Activated CD4-positive, alpha-beta memory T cell treated with anti-CD3 and anti-CD28 coated beads, Interleukin-2, amount 10 ng/mL, durations not matched to agents 7 days and 5 days (primary cell): ENCODE measurements at regions not wholly inside any gene's neighbourhood (a gene's known extent, or its start where the extent isn't known, plus 50 kb on each side); places are given as distances from the start of the nearest gene placed in this dataset.

ENCODE experiments used
- CTCF ChIA-PET: fragments of 350-600 bp; sonication (Branson Sonifier 250); formaldehyde crosslinking; loops from one replicate; lab custom pipeline; 2021; ENCODE audit warnings: antibody characterized with exemption, inconsistent platforms; lab: Charles Lee
- POLR2A ChIA-PET: fragments of 350-600 bp; sonication (Branson Sonifier 250); formaldehyde crosslinking; loops from one replicate; lab custom pipeline; 2021; ENCODE audit warnings: antibody characterized with exemption; lab: Charles Lee
- DNase-seq: peaks from one replicate; pipeline ENCODE4 v3.0.0-alpha.2; 2020
- H3K27ac Mint-ChIP-seq: one replicate; pipeline ENCODE4 v1.8.0; 2021; ENCODE audit warnings: mild to moderate bottlenecking, mixed read lengths
- H3K27me3 Mint-ChIP-seq: one replicate; pipeline ENCODE4 v1.8.0; 2021; ENCODE audit warnings: mixed read lengths
- H3K36me3 Mint-ChIP-seq: one replicate; pipeline ENCODE4 v1.8.0; 2021; ENCODE audit warnings: low read depth, mixed read lengths
- H3K4me1 Mint-ChIP-seq: one replicate; pipeline ENCODE4 v1.8.0; 2021; ENCODE audit warnings: mixed read lengths
- H3K4me3 Mint-ChIP-seq: one replicate; pipeline ENCODE4 v1.8.0; 2021; ENCODE audit warnings: mild to moderate bottlenecking, mixed read lengths
- H3K9me3 Mint-ChIP-seq: one replicate; pipeline ENCODE4 v1.8.0; 2021; ENCODE audit warnings: mixed read lengths

DNA sequence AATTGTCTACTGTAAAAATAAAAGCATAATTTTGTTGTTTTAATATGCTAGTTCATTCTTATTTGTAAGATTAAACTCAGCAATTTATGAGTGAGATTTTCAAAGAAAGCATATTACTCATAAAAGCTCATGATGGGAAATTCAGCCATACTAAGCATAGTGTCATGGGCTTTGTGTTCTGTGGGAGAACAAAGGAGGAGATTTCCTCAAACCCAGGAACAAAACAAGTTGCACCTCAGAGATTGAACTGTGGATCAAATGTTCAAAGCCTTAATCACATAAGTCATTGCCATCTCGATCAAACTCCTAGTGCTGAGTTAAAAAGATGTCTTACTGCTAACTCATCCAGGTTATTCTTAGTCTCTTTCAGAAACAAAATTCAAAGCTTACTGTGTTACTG lies 85.6 kb upstream of the PDZRN3 start:
- no peak for DNase-seq
- H3K9me3 Mint-ChIP-seq: peaks cover 9% of the 10 kb centered on the region
- H3K27ac Mint-ChIP-seq: no peak overlapping the region
- H3K4me3 Mint-ChIP-seq: no peak overlapping the region
- ChIA-PET CTCF (no interaction called here), POLR2A (no interaction called here)
- H3K36me3 Mint-ChIP-seq: no peaks in the 10 kb centered on the region
- H3K27me3 Mint-ChIP-seq: no peaks in the 10 kb centered on the region
- H3K4me1 Mint-ChIP-seq: no peaks in the 10 kb centered on the region

DNA sequence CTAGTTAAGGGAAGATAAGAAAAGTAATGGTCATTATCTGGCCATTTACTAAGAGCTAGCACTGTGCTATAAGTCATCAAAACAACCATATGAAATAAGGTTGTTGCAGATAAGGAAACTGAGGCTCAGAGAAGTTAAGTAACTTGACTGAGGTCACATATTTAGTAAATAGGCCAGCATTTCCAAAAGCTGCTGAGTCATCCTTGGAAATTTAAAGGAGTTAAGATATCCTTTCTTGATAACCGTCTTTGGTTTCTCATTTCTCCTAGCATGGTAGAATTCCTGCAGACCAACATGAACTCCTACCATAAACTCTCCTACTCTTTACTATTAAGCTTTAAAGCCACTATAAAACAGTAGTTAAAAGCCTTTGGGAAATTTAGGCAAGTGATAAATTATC lies 85.0 kb upstream of the PDZRN3 start:
- DNase-seq: no peak
- no peaks in the 10 kb centered on the region for H3K36me3 Mint-ChIP-seq
- H3K9me3 Mint-ChIP-seq: peaks cover 9% of the 10 kb centered on the region
- ChIA-PET CTCF (no interaction called here), POLR2A (no interaction called here)
- H3K27ac Mint-ChIP-seq: no peak overlapping the region
- no peaks in the 10 kb centered on the region for H3K27me3 Mint-ChIP-seq
- H3K4me1 Mint-ChIP-seq: no peaks in the 10 kb centered on the region
- no peak overlapping the region for H3K4me3 Mint-ChIP-seq

DNA sequence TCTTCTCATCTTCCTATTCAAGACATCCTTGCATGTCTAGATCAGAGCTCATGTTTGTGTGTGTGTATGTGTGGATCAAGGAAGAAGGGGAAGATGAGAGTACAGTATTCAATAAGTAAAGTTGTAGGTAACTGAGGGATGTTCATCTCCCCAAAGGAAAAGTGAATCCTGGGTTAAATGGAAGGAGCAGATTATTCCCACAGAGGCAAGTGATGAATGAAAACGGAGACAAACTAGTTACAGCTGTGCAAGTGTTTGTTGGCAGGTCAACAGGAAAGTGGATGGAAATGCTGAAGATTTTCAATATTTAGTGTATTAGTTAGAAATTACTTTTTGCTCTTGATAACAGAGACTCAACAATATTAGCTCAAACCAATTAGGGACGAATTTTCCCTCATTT lies 84.2 kb upstream of the PDZRN3 start:
- ChIA-PET CTCF (no interaction called here), POLR2A (no interaction called here)
- H3K36me3 Mint-ChIP-seq: no peaks in the 10 kb centered on the region
- no peaks in the 10 kb centered on the region for H3K4me1 Mint-ChIP-seq
- H3K27me3 Mint-ChIP-seq: no peaks in the 10 kb centered on the region
- DNase-seq: no peak
- H3K27ac Mint-ChIP-seq: no peak overlapping the region
- no peak overlapping the region for H3K4me3 Mint-ChIP-seq
- H3K9me3 Mint-ChIP-seq: peaks cover 6% of the 10 kb centered on the region

DNA sequence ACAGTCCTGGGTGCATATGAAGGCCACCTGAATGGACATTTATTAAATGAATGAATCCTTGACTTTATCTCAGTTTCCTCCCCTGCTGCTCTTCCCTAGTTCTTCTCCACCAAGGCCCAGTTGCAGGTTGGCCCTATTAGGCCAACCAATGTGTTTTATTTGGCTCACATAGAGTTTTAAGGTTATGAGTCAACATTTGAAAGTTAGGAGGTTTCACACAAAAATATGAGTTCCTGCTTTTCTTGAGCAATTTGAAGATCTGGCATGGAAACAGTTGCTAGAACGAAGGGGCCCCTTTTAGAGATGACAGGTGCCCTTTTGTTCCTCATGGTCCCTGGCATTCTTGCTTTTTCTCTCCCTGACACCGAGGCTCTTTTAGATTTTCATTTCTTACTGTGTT lies 83.0 kb upstream of the PDZRN3 start:
- Mint-ChIP-seq H3K27me3 (no peaks in the 10 kb centered on the region), H3K4me3 (no peak overlapping the region), H3K36me3 (no peaks in the 10 kb centered on the region), H3K27ac (no peak overlapping the region), H3K4me1 (no peaks in the 10 kb centered on the region), H3K9me3 (peaks cover 6% of the 10 kb centered on the region)
- POLR2A ChIA-PET: no interaction called here
- CTCF ChIA-PET: no interaction called here
- no peak for DNase-seq

DNA sequence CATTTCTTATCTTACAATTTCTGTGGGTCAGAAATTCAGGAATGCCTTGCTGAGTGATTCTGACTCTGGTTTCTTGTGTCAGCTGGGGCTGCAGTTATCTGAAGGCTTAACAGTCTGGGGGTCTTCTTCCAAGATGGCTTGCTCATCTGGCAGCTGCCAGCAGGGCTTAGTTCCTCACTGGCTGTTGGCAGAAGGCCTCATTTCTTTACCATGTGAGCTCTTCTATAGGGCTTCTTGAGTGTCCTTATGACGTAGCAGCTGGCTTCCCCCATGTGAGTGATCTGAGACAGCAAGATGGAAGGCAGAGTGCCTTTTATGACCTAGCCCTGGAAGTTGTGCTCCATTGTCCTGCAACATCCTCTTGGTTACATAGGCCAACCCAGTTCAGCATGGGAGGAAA lies 82.0 kb upstream of the PDZRN3 start:
- CTCF ChIA-PET: no interaction called here
- no peaks in the 10 kb centered on the region for H3K36me3 Mint-ChIP-seq
- no peak for DNase-seq
- no peak overlapping the region for H3K4me3 Mint-ChIP-seq
- POLR2A ChIA-PET: no interaction called here
- no peak overlapping the region for H3K27ac Mint-ChIP-seq
- no peaks in the 10 kb centered on the region for H3K27me3 Mint-ChIP-seq
- H3K9me3 Mint-ChIP-seq: peaks cover 6% of the 10 kb centered on the region
- H3K4me1 Mint-ChIP-seq: no peaks in the 10 kb centered on the region

DNA sequence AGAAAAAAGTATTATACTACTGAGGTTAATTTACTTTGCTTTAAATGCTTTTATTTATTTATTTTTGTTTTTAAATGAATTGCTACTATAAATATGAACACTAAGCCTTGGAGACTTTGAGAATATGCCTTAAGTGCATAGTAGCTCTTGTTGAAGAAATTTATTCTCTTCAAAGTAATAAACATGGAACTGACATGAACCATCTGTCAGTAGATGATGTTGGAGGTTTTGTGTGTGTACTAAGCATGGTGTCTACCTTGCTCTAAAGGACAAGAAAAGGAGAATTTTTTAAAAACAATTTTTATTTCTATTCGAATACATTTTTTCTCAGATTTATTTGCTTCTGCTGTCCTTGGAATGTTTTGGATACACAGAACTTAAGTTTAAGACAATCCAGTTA lies 81.1 kb upstream of the PDZRN3 start:
- H3K9me3 Mint-ChIP-seq: peaks cover 3% of the 10 kb centered on the region
- no peak overlapping the region for H3K27ac Mint-ChIP-seq
- no peak for DNase-seq
- CTCF ChIA-PET: no interaction called here
- POLR2A ChIA-PET: no interaction called here
- H3K27me3 Mint-ChIP-seq: no peaks in the 10 kb centered on the region
- H3K4me3 Mint-ChIP-seq: no peak overlapping the region
- H3K4me1 Mint-ChIP-seq: no peaks in the 10 kb centered on the region
- no peaks in the 10 kb centered on the region for H3K36me3 Mint-ChIP-seq

DNA sequence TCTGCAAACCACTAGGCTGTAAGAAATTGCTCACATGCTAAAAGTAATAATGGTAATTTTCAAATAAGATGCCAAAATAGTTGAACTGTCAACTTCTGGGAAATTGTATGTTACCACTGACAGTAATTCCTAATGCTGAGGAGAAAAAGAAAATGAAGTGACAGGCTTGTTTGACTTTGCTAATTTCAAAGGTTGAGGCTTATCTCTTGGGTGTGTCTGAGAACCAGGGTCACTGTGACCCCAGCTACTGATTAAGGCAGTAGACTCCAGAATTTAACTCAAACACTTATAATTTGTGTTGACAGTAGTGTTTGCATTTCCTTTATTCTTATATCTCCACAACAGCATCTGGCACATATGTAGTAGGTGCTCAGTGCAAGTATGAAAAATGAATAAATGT lies 74.6 kb upstream of the PDZRN3 start:
- Mint-ChIP-seq H3K36me3 (no peaks in the 10 kb centered on the region), H3K4me1 (no peaks in the 10 kb centered on the region), H3K27ac (no peak overlapping the region), H3K4me3 (no peak overlapping the region), H3K9me3 (no peaks in the 10 kb centered on the region), H3K27me3 (no peaks in the 10 kb centered on the region)
- no peak for DNase-seq
- ChIA-PET CTCF (no interaction called here), POLR2A (no interaction called here)

DNA sequence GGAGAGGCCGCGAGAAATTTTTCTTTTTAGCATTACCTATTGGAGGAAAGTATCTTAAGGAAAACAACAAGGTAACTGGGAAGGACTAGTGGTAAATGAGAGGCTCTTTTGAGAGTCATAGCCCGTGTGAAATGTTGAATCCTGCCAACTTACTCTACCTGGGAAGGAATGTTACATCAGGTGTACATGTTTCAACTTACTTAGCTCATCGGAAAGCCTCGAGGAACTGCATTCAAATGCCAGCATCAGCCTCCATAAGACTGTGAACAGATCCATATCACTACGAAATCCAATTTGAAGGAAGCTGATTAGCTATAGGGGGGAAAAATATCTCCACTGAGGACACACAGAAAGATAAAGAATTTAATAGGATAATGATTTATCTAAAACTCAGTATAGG lies 72.3 kb upstream of the PDZRN3 start:
- no peaks in the 10 kb centered on the region for H3K4me1 Mint-ChIP-seq
- POLR2A ChIA-PET: no interaction called here
- CTCF ChIA-PET: no interaction called here
- no peaks in the 10 kb centered on the region for H3K36me3 Mint-ChIP-seq
- H3K27ac Mint-ChIP-seq: no peak overlapping the region
- no peaks in the 10 kb centered on the region for H3K27me3 Mint-ChIP-seq
- no peak overlapping the region for H3K4me3 Mint-ChIP-seq
- DNase-seq: no peak
- no peaks in the 10 kb centered on the region for H3K9me3 Mint-ChIP-seq

DNA sequence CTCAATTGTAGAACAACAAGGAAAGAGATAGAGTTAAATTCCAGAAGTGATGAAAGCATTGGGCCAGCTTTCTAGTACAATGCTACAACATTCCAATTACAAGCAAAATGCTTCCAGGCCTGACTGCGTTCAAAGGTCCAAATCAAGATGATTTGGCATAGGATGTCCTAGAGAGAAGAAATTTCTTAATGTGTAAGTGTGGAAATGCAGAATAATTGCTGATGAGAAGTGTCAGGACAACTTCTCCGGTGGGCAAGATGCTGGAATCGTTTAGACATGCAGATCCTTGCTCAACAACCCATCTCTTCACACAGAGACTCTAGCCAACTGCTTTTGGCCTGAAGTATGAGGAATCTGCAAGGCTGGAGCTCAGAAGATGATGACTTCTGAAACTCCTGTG lies 71.1 kb upstream of the PDZRN3 start:
- POLR2A ChIA-PET: no interaction called here
- no peaks in the 10 kb centered on the region for H3K9me3 Mint-ChIP-seq
- no peaks in the 10 kb centered on the region for H3K4me1 Mint-ChIP-seq
- no peak for DNase-seq
- H3K27ac Mint-ChIP-seq: no peak overlapping the region
- no peaks in the 10 kb centered on the region for H3K27me3 Mint-ChIP-seq
- CTCF ChIA-PET: no interaction called here
- no peaks in the 10 kb centered on the region for H3K36me3 Mint-ChIP-seq
- no peak overlapping the region for H3K4me3 Mint-ChIP-seq

DNA sequence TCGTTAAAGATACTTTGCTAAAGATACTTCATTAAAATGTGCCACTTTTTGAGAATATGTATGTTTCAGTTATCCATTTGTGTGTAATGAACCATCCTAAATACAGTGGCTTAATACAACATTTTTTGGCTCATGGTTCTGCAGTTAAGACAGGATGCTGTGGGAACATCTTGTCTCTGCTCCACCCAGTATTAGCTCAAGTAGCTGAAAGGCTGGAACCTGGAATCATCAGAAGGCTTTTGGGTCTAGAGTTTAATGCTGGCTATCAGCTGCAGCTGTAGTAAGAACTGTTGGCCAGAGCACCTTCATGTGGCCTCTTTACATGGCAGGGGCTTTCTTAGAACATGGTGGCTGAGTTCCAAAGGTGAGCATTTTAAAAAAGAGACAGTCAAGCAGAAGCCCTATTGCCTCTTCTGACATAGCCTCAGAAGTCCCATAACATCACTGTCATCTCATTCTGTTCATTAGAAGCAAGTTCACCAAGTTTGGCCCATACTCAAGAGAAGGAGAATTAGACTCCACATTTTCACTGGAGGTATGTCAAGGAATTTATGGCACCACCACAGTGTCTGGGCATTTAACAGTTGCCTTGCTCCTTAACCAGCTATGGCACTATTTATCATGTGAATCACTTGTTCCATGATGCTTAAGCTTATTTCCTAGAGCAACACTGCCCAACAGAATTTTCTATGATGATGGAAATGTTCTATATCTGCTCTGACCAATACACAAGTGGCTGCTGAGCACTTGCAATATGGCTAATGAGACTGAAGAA lies 70.4 kb upstream of the PDZRN3 start:
- ChIA-PET CTCF (no interaction called here), POLR2A (no interaction called here)
- DNase-seq: no peak
- Mint-ChIP-seq H3K4me1 (no peaks in the 10 kb centered on the region), H3K9me3 (no peaks in the 10 kb centered on the region), H3K27ac (no peak overlapping the region), H3K36me3 (no peaks in the 10 kb centered on the region), H3K4me3 (no peak overlapping the region), H3K27me3 (no peaks in the 10 kb centered on the region)

DNA sequence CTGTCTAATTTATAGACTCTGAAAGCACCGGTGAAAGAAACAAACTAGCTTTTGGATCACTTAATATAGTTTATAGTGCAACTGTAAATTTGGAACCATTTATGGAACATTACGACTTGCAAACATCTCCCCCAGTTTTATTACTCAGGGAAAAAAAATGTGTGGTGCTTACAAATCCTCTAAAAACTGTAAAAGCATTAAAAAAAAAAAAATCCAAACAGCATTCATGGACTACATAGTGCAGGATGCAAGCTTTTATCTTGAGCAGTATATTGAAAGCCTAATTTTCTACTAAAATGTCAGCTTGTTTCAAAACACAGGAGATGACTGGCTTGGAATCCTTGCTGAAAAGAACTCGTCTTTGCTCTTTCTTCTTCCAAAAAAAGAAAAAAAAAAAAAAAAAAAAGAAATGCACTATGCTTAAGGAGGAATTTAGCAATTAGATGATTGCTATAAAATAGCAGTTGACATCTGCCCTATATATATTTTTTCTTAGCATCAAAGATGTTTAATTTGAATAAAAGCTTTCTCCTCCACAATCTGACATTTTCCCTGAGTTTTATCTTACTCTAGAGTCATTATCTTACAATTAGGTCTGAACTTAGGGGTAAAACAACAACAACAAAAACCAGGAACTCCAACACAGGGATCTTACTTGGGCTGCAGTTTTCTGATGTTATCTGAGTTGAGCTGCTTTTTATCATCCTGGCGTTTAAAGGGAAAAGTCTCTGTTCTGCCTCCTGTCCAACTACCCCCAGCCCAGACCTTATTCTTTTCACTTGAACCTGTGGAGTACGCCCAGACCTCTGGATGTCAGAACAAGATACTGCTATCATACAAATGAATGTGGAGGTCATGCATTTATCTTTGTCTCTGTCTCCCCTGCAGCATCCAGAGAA lies 62.6 kb upstream of the PDZRN3 start:
- ChIA-PET CTCF (no interaction called here), POLR2A (no interaction called here)
- DNase-seq: no peak
- Mint-ChIP-seq H3K4me1 (no peaks in the 10 kb centered on the region), H3K27me3 (no peaks in the 10 kb centered on the region), H3K36me3 (no peaks in the 10 kb centered on the region), H3K4me3 (no peak overlapping the region), H3K27ac (no peak overlapping the region), H3K9me3 (peaks cover 6% of the 10 kb centered on the region)

DNA sequence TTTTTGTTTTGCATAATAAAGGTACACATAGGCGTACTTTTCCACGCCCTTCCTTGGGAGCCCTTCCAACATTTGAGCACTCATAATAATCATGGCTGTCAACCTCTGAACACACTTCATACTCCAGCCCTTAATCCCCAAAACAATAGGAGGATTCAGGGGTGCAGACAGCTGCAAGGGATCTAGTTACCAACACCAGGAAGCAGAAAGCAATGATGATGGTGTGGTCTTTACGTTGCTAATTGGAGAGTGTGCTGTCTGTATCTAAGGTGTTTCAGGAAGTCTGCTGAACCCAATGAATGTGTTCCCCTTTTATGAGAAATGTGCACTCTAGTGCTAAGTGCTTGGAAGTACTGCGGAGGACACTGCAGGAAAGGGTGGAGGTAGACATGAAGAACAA lies 60.3 kb upstream of the PDZRN3 start:
- ChIA-PET CTCF (no interaction called here), POLR2A (no interaction called here)
- Mint-ChIP-seq H3K27me3 (no peaks in the 10 kb centered on the region), H3K4me1 (no peaks in the 10 kb centered on the region), H3K9me3 (peaks cover 6% of the 10 kb centered on the region), H3K4me3 (no peak overlapping the region), H3K27ac (no peak overlapping the region), H3K36me3 (no peaks in the 10 kb centered on the region)
- DNase-seq: no peak

DNA sequence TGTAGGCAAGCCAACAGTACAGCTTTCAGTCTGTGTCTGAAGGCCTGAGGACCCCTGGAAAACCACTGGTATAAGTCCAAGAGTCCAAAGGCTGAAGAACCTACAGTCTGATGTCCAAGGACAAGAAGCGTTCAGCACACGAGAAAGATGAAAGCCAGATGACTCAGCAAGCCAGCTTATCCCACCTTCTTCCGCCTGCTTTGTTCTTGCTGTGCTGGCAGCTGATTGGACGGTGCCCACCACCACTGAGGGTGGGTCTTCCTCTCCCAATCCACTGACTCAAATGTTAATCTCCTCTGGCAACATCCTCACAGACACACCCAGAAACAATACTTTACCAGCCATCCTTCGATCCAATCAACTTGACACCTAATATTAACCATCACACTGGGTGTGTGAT lies 59.0 kb upstream of the PDZRN3 start:
- ChIA-PET CTCF (no interaction called here), POLR2A (no interaction called here)
- H3K36me3 Mint-ChIP-seq: no peaks in the 10 kb centered on the region
- H3K4me1 Mint-ChIP-seq: no peaks in the 10 kb centered on the region
- H3K27ac Mint-ChIP-seq: no peak overlapping the region
- H3K4me3 Mint-ChIP-seq: no peak overlapping the region
- no peak for DNase-seq
- no peaks in the 10 kb centered on the region for H3K27me3 Mint-ChIP-seq
- H3K9me3 Mint-ChIP-seq: peaks cover 6% of the 10 kb centered on the region

DNA sequence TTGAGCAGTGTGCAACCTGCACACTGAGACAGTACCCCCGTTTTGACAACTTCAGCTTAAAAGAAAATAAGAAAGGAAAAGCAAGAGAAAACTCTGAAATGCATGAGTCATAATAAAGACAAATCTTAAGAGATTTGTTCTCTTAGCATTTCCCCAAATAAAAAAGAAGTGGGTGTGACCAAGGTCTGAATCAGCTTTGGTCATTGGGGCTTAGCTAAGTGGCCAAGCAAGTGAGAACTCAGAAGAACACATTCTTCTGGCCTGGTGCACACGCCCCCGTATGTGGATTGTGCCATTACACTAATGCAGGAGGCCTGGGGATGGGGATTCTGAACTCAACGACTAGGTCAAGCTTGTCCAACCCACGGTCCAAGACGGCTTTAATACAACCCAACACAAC lies 56.9 kb upstream of the PDZRN3 start:
- H3K4me3 Mint-ChIP-seq: no peak overlapping the region
- CTCF ChIA-PET: no interaction called here
- DNase-seq: no peak
- H3K27me3 Mint-ChIP-seq: no peaks in the 10 kb centered on the region
- POLR2A ChIA-PET: no interaction called here
- H3K36me3 Mint-ChIP-seq: no peaks in the 10 kb centered on the region
- no peaks in the 10 kb centered on the region for H3K4me1 Mint-ChIP-seq
- no peak overlapping the region for H3K27ac Mint-ChIP-seq
- H3K9me3 Mint-ChIP-seq: peaks cover 6% of the 10 kb centered on the region
